Astrocyte (in vitro differentiated cells and primary cell): ENCODE measurements at regions not wholly inside any gene's neighbourhood (a gene's known extent, or its start where the extent isn't known, plus 50 kb on each side); places are given as distances from the start of the nearest gene placed in this dataset.

ENCODE experiments used
- EZH2 ChIP-seq: IDR thresholded peaks from 2 replicates; pipeline ENCODE4 v1.6.1; 2012; ENCODE audit warnings: mild to moderate bottlenecking, low read length, inconsistent platforms; ENCODE audit not compliant: insufficient read depth
- TF ChIP-seq, protein P1 (sequence below): IDR thresholded peaks from 2 replicates; pipeline ENCODE4 v1.5.1; 2011; ENCODE audit warnings: low read depth, mild to moderate bottlenecking, inconsistent platforms, low read length, moderate library complexity; ENCODE audit not compliant: insufficient read depth

- TF ChIP-seq, protein P1, sequence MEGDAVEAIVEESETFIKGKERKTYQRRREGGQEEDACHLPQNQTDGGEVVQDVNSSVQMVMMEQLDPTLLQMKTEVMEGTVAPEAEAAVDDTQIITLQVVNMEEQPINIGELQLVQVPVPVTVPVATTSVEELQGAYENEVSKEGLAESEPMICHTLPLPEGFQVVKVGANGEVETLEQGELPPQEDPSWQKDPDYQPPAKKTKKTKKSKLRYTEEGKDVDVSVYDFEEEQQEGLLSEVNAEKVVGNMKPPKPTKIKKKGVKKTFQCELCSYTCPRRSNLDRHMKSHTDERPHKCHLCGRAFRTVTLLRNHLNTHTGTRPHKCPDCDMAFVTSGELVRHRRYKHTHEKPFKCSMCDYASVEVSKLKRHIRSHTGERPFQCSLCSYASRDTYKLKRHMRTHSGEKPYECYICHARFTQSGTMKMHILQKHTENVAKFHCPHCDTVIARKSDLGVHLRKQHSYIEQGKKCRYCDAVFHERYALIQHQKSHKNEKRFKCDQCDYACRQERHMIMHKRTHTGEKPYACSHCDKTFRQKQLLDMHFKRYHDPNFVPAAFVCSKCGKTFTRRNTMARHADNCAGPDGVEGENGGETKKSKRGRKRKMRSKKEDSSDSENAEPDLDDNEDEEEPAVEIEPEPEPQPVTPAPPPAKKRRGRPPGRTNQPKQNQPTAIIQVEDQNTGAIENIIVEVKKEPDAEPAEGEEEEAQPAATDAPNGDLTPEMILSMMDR, result no peak
- TF ChIP-seq EZH2, result no peak
Observed at GRCh38 chr2:19643117-19643518, 258.7 kb downstream of the TTC32 start.
